Endothelial cell of umbilical vein (primary cell): ENCODE measurements at regions not wholly inside any gene's neighbourhood (a gene's known extent, or its start where the extent isn't known, plus 50 kb on each side); places are given as distances from the start of the nearest gene placed in this dataset.

Source experiments
- BruUV-seq: library from RNA; stranded (reverse); fragments of 400-500 nt; replicated peaks from 2 replicates; lab custom pipeline; 2021; lab: Mats Ljungman, UMichigan
- CTCF ChIA-PET: fragments of 300-600, 350-600 bp; sonication (Branson Sonifier 250); formaldehyde crosslinking; loops from one replicate; lab custom pipeline; 2021; ENCODE audit warnings: antibody characterized with exemption, inconsistent platforms; lab: Charles Lee
- POLR2A ChIA-PET: fragments of 300-600, 350-600 bp; sonication (Branson Sonifier 250); formaldehyde crosslinking; loops from one replicate; lab custom pipeline; 2021; ENCODE audit warnings: antibody characterized with exemption, inconsistent platforms; lab: Charles Lee
- DNase-seq: peaks from one replicate; pipeline ENCODE4 v3.0.0-alpha.2; 2011; ENCODE audit warnings: low read depth, low spot score
- FAIRE-seq: peaks from 2 replicates; lab custom pipeline; 2011; peaks lifted over from hg19 to GRCh38; lab: Jason Lieb, UNC
- H2AFZ ChIP-seq: 2 replicates; pipeline ENCODE4 v1.6.0; 2012; ENCODE audit warnings: low read depth, low read length, control low read depth, inconsistent platforms
- H3K27ac ChIP-seq: 2 replicates; pipeline ENCODE4 v1.5.1; 2011; ENCODE audit warnings: low read depth, mild to moderate bottlenecking, control low read depth, low read length, moderate library complexity; ENCODE audit not compliant: insufficient read depth
- H3K27me3 ChIP-seq, 2 experiments: 2 replicates each; pipeline versions ENCODE4 v1.6.0 to v1.6.1; 2011; ENCODE audit warnings: low read length in 2 of 2, mixed read lengths in 1 of 2; ENCODE audit not compliant: control insufficient read depth in 2 of 2, insufficient read depth in 2 of 2
- H3K36me3 ChIP-seq, 2 experiments: 2 replicates in 1 of 2; 3 replicates in 1 of 2; pipeline ENCODE4 v1.5.1; 2011; ENCODE audit warnings: low read length in 2 of 2, mild to moderate bottlenecking in 1 of 2, moderate library complexity in 1 of 2; ENCODE audit not compliant: control insufficient read depth in 2 of 2, insufficient read depth in 2 of 2; ENCODE audit errors: extremely low read depth in 1 of 2
- H3K4me1 ChIP-seq: 3 replicates; pipeline ENCODE4 v1.5.1; 2011; ENCODE audit warnings: mild to moderate bottlenecking, low read length; ENCODE audit not compliant: control insufficient read depth, insufficient read depth; ENCODE audit errors: extremely low read depth
- H3K4me2 ChIP-seq: 2 replicates; pipeline ENCODE4 v1.6.1; 2011; ENCODE audit warnings: low read length, control low read depth, mixed read lengths; ENCODE audit not compliant: insufficient read depth
- H3K4me3 ChIP-seq, 3 experiments: fragments of 200-600 bp in 1 of 3; sonication (generic), shearing (Covaris generic) in 1 of 3; replicated peaks in 1 of 3; 2 replicates each; pipeline ENCODE4 v1.5.1; 2011 to 2016; ENCODE audit warnings: control low read depth in 3 of 3, low read length in 3 of 3, mild to moderate bottlenecking in 2 of 3, inconsistent platforms in 1 of 3, low read depth in 1 of 3, moderate library complexity in 1 of 3; ENCODE audit not compliant: insufficient read depth in 1 of 3
- H3K79me2 ChIP-seq: 2 replicates; pipeline ENCODE4 v1.6.0; 2012; ENCODE audit warnings: low read length, inconsistent platforms; ENCODE audit not compliant: control insufficient read depth, insufficient read depth
- H3K9ac ChIP-seq: replicated peaks from 2 replicates; pipeline ENCODE3; 2011; ENCODE audit warnings: low read length, control low read depth; ENCODE audit not compliant: insufficient read depth; ENCODE audit errors: extremely low read depth
- H3K9me1 ChIP-seq: replicated peaks from 3 replicates; pipeline ENCODE4 v1.6.0; 2011; ENCODE audit warnings: mild to moderate bottlenecking, low read length; ENCODE audit not compliant: control insufficient read depth, insufficient read depth; ENCODE audit errors: extremely low read depth
- H3K9me3 ChIP-seq: replicated peaks from 2 replicates; pipeline ENCODE4 v1.5.1; 2012; ENCODE audit warnings: low read length, inconsistent platforms; ENCODE audit not compliant: control insufficient read depth, insufficient read depth
- H4K20me1 ChIP-seq: replicated peaks from 2 replicates; pipeline ENCODE3; 2011; ENCODE audit warnings: mild to moderate bottlenecking, low read length; ENCODE audit not compliant: control insufficient read depth, insufficient read depth; ENCODE audit errors: extremely low read depth
- CTCF ChIP-seq, 2 donors: IDR thresholded peaks; 1 replicate in 1 of 2; 2 replicates in 1 of 2; pipeline ENCODE4 v1.5.1; 2011; ENCODE audit warnings: low read length in 2 of 2, mild to moderate bottlenecking in 2 of 2, moderate library complexity in 2 of 2, control low read depth in 1 of 2, inconsistent platforms in 1 of 2, low read depth in 1 of 2; ENCODE audit not compliant: insufficient read depth in 1 of 2; ENCODE audit errors: extremely low read depth in 1 of 2
- EZH2 ChIP-seq: IDR thresholded peaks from 2 replicates; pipeline ENCODE4 v1.6.1; 2012; ENCODE audit warnings: borderline replicate concordance, low read depth, mild to moderate bottlenecking, moderate library complexity, low read length, inconsistent platforms; ENCODE audit not compliant: severe bottlenecking
- FOS ChIP-seq: IDR thresholded peaks from 2 replicates; pipeline ENCODE4 v1.6.1; 2011; ENCODE audit warnings: mild to moderate bottlenecking, low read length, moderate library complexity, borderline replicate concordance; ENCODE audit not compliant: insufficient read depth
- GATA2 ChIP-seq: IDR thresholded peaks from 2 replicates; pipeline ENCODE4 v1.7.0; 2011; ENCODE audit warnings: low read depth, mild to moderate bottlenecking, moderate library complexity, mixed read lengths, low read length; ENCODE audit not compliant: insufficient read length, insufficient read depth
- JUN ChIP-seq: IDR thresholded peaks from 2 replicates; pipeline ENCODE4 v1.6.1; 2011; ENCODE audit warnings: borderline replicate concordance, low read depth; ENCODE audit not compliant: insufficient read length, insufficient read depth
- MAX ChIP-seq: IDR thresholded peaks from 2 replicates; pipeline ENCODE4 v1.6.1; 2011; ENCODE audit not compliant: insufficient read depth, insufficient read length
- MYC ChIP-seq: IDR thresholded peaks from one replicate; pipeline ENCODE4 v1.6.1; 2011; ENCODE audit warnings: mild to moderate bottlenecking, low read depth, low read length
- POLR2A ChIP-seq: IDR thresholded peaks from 2 replicates; pipeline ENCODE4 v1.6.1; 2012; ENCODE audit warnings: low read depth, mild to moderate bottlenecking, control low read depth, low read length
- POLR2AphosphoS5 ChIP-seq: IDR thresholded peaks from 2 replicates; pipeline ENCODE4 v1.6.1; 2012; ENCODE audit warnings: low read depth, mild to moderate bottlenecking, control low read depth, low read length, moderate library complexity; ENCODE audit not compliant: insufficient read depth
- dilution Hi-C: fragments of 300-500 bp; cut with MboI; formaldehyde crosslinking; loops from one replicate; pipeline ENCODE4 v1.15.0; 2019; ENCODE audit warnings: low sequenced_read_pairs; ENCODE audit not compliant: extremely low pct_ligation_motif_present
- intact Hi-C: fragments of 100-400 bp; cut with micrococcal nuclease; formaldehyde crosslinking; loops from one replicate; pipeline ENCODE4 v1.10.0; 2022

GRCh38 chr10:122777515-122778059 lies 68.1 kb downstream of the CUZD1 start:
- no peaks in the 10 kb centered on the region for H3K4me1 ChIP-seq
- no peaks in the 10 kb centered on the region for H3K27me3 ChIP-seq
- no peak overlapping the region for H3K9ac ChIP-seq
- H3K9me1 ChIP-seq, result no peaks in the 10 kb centered on the region
- H4K20me1 ChIP-seq, result no peaks in the 10 kb centered on the region
- H3K36me3 ChIP-seq, result no peaks in the 10 kb centered on the region
- TF ChIP-seq FOS (no peak), MAX (no peak), EZH2 (no peak), POLR2AphosphoS5 (no peak), MYC (no peak), JUN (no peak), GATA2 (no peak), POLR2A (no peak), CTCF (IDR thresholded peaks at IDR 0.05; ENCODE audit: extremely low read depth in 1 of 2, insufficient read depth in 1 of 2, low read depth in 1 of 2, low read length in 2 of 2) (no peak)
- POLR2A ChIA-PET, result no interaction called here
- no peaks in the 10 kb centered on the region for H3K9me3 ChIP-seq
- FAIRE-seq, result no peak
- no peak overlapping the region for H3K4me3 ChIP-seq
- dilution Hi-C loops, result no loop called here
- intact Hi-C loops, result loop anchor here (2.0 kb wide), 1 partner anchor 177 kb away; the partner anchor contains the start of gene C10orf88
- no peak overlapping the region for H2AFZ ChIP-seq
- no peak overlapping the region for H3K4me2 ChIP-seq
- H3K79me2 ChIP-seq, result no peaks in the 10 kb centered on the region
- CTCF ChIA-PET, result no interaction called here
- no TSS peak for BruUV-seq
- no peak overlapping the region for H3K27ac ChIP-seq
- no peak for DNase-seq
